Lung (tissue), 11 donors: ENCODE measurements at regions not wholly inside any gene's neighbourhood (a gene's known extent, or its start where the extent isn't known, plus 50 kb on each side); places are given as distances from the start of the nearest gene placed in this dataset.
A peak's percentile ranks its signal among the peaks of the same experiment; 100 is the strongest.

Experiments used
- ATAC-seq: fragments of 200-7000 bp; cut with Tn5 transposase; one replicate; pipeline ENCODE4 v1.9.1; 2020; ENCODE audit warnings: moderate number of reproducible peaks; ENCODE audit not compliant: insufficient read depth, low FRiP score
- DNase-seq, 3 donors: peaks; one replicate each; pipeline ENCODE4 v3.0.0-alpha.2; 2013 to 2017
- H3K27ac ChIP-seq, 2 donors: one replicate each; pipeline ENCODE4 v1.5.1; 2013; ENCODE audit warnings: mild to moderate bottlenecking in 2 of 2, moderate library complexity in 2 of 2, control low read depth in 1 of 2, inconsistent platforms in 1 of 2, low read depth in 1 of 2, low read length in 1 of 2
- H3K27me3 ChIP-seq, 3 donors: one replicate each; pipeline ENCODE4 v1.5.1; 2013; ENCODE audit warnings: low read length in 2 of 3; ENCODE audit not compliant: control insufficient read depth in 3 of 3, insufficient read depth in 3 of 3
- H3K36me3 ChIP-seq, 4 donors: one replicate each; pipeline ENCODE4 v1.5.1; 2013; ENCODE audit warnings: low read length in 4 of 4, mild to moderate bottlenecking in 1 of 4, moderate library complexity in 1 of 4; ENCODE audit not compliant: control insufficient read depth in 4 of 4, insufficient read depth in 4 of 4
- H3K4me1 ChIP-seq, 5 donors: one replicate each; pipeline ENCODE4 v1.5.1; 2013; ENCODE audit warnings: low read length in 5 of 5, mild to moderate bottlenecking in 2 of 5, moderate library complexity in 1 of 5; ENCODE audit not compliant: control insufficient read depth in 5 of 5, insufficient read depth in 5 of 5
- H3K4me3 ChIP-seq: one replicate; pipeline ENCODE4 v1.5.1; 2013; ENCODE audit warnings: mild to moderate bottlenecking, control low read depth, moderate library complexity
- H3K9ac ChIP-seq, 2 donors: one replicate each; pipeline ENCODE4 v1.5.1; 2013; ENCODE audit warnings: low read length in 2 of 2, control low read depth in 1 of 2; ENCODE audit not compliant: insufficient read depth in 1 of 2
- H3K9me3 ChIP-seq, 4 donors: one replicate each; pipeline ENCODE4 v1.5.1; 2013; ENCODE audit warnings: low read length in 3 of 4, mild to moderate bottlenecking in 1 of 4, moderate library complexity in 1 of 4; ENCODE audit not compliant: control insufficient read depth in 4 of 4, insufficient read depth in 3 of 4
- WGBS, 2 donors: extraction: QIAGEN DNeasy Blood & Tissue Kit; methylation state at CpG; one replicate each; pipeline ENCODE4 v1.1.7; 2013; 5-methylcytosine and 5-hydroxymethylcytosine counted together
- TF ChIP-seq, protein P1 (sequence below): IDR thresholded peaks from 2 replicates; pipeline ENCODE4 v1.5.1; 2012; ENCODE audit warnings: mild to moderate bottlenecking; ENCODE audit errors: control extremely low read depth, extremely low read depth
- donor health status: control.
- donor health status: control.
- donor health status: Bipolar disorder and iron deficiency.
- donor health status: healthy.
- donor health status: DM: yes; HTN: yes; CAD: no.

DNA sequence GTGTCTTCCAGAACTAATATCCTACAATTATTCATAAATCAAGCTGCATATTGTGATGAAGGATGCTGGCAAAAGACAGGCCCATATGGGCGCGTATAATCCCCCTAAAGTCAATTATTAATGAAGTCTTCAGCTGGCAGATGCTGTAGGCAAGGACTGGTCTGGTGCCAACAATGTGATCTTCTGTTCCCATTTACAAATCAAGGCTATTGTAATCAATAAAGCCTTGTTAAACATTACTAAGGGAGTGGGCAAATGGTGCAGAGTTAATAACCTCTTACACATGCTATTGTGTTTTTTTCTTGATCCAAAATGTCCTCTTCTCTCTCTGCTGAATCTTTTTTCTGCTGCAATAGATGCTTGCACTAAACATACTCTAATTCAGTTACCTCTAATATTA, 119.0 kb downstream of the ALDH8A1 start:
- H3K27ac ChIP-seq, result no peak overlapping the region
- ATAC-seq, result no peak
- no peaks in the 10 kb centered on the region for H3K36me3 ChIP-seq
- no peaks in the 10 kb centered on the region for H3K9me3 ChIP-seq
- H3K4me1 ChIP-seq, result no peaks in the 10 kb centered on the region
- WGBS, 2 donors, result 91 to 94% methylated on average over 2 of the region's 2 CpGs
- TF ChIP-seq, protein P1, sequence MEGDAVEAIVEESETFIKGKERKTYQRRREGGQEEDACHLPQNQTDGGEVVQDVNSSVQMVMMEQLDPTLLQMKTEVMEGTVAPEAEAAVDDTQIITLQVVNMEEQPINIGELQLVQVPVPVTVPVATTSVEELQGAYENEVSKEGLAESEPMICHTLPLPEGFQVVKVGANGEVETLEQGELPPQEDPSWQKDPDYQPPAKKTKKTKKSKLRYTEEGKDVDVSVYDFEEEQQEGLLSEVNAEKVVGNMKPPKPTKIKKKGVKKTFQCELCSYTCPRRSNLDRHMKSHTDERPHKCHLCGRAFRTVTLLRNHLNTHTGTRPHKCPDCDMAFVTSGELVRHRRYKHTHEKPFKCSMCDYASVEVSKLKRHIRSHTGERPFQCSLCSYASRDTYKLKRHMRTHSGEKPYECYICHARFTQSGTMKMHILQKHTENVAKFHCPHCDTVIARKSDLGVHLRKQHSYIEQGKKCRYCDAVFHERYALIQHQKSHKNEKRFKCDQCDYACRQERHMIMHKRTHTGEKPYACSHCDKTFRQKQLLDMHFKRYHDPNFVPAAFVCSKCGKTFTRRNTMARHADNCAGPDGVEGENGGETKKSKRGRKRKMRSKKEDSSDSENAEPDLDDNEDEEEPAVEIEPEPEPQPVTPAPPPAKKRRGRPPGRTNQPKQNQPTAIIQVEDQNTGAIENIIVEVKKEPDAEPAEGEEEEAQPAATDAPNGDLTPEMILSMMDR, result no peak
- no peak overlapping the region for H3K4me3 ChIP-seq
- no peak for DNase-seq
- H3K9ac ChIP-seq, result no peak overlapping the region
- no peaks in the 10 kb centered on the region for H3K27me3 ChIP-seq

DNA sequence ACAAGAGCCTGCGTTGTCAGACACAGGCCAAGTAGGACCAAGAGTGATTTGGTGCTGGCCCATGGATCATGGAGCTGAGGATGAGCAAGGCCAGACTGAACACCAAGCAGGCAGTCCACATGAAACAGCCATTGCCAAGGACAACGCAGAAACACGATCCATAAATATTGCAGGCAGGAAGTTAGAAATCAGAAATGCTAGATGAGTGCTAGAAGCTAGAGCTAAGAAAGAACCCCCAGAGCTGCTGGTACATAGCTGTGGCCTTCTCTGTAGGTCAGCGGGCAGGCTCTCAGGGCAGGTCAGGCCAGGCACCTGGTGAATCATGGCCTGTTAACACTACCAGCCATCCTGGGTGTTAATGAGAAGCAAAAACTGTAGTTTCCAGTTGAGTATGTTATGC, 119.7 kb downstream of the ALDH8A1 start:
- no peak overlapping the region for H3K27ac ChIP-seq
- H3K9me3 ChIP-seq, result no peaks in the 10 kb centered on the region
- WGBS, 2 donors, result 80 to 87% methylated on average over 4 of the region's 4 CpGs

DNA sequence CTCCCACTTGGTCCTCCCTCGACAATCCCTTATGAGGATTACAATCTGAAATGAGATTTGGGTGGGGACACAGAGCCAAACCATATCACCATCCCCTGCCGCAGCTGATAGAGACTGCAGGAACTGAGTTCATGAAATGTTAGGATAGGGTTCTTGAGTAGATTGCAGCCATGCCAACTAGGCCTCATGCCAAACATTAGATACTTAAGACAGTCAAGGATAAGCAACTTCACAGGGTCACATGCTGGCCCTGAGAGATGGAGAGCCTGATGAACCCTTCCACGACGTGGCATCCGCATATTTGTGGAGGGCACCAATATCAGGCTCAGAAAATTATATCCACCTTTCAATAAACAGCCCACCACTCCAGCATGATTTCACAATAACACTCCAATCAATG, 121.3 kb downstream of the ALDH8A1 start:
- Histone ChIP-seq H3K36me3 (no peaks in the 10 kb centered on the region), H3K4me1 (no peaks in the 10 kb centered on the region), H3K27me3 (no peaks in the 10 kb centered on the region), H3K9ac (no peak overlapping the region), H3K9me3 (no peaks in the 10 kb centered on the region), H3K4me3 (no peak overlapping the region), H3K27ac (no peak overlapping the region)
- TF ChIP-seq, protein P1, result no peak
- 76 to 89% methylated on average over 5 of the region's 5 CpGs for WGBS, 2 donors
- no peak for DNase-seq
- ATAC-seq, result no peak

More for the DNA sequence above, 119.7 kb downstream of the ALDH8A1 start:
- Histone ChIP-seq H3K4me1 (no peaks in the 10 kb centered on the region), H3K9ac (no peak overlapping the region), H3K27me3 (no peaks in the 10 kb centered on the region), H3K4me3 (no peak overlapping the region), H3K36me3 (no peaks in the 10 kb centered on the region)
- ATAC-seq, result no peak
- TF ChIP-seq, protein P1, result no peak
- no peak for DNase-seq

DNA sequence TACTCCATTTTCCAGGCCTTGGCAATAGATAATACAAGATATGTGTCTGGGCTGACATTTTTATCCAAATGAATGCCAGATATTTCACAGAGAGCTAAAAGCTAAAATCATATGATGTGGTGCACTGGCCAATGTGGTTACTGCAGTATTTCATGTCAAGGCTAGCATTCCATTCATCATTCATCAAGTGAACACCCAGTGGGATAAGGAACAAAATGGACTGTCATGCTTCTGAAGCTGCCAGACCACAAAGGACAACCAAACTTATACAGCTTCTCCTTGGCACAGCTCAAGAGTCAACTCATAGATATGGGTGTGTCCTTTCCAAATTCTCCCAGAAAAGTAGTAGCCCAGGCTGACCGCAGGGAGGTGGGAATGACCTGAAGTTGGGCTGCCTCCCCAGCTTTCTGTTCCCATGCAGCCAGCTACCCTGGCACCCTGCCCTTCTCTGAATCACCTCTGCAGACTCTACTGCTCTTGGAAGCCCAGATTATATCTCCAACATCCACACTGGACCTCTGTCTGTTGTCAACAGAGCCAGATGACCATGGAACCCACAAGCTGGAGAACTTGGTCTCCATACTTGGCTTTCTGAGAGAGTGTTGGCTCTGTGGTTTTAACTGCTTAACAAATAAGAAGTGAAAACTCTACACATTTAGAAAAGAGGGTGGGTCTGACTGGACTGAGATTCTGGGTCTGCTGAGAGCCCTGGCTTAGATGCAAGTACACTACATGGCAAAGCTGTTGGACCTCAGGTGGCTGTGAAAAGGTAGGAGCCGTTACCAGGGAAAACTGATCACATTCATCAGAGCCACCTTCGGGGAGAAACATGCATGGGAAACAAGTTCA, 122.8 kb downstream of the ALDH8A1 start:
- peak; percentile 59 for ATAC-seq
- no peak for DNase-seq
- Histone ChIP-seq H3K27me3 (no peaks in the 10 kb centered on the region), H3K4me3 (no peak overlapping the region), H3K9ac (no peak overlapping the region), H3K9me3 (no peaks in the 10 kb centered on the region), H3K4me1 (peaks cover 0 to 4% (median 0%) of the 10 kb centered on the region in 5 donors), H3K36me3 (no peaks in the 10 kb centered on the region), H3K27ac (no peak overlapping the region)
- WGBS, 2 donors, result 89 to 93% methylated on average over 3 of the region's 3 CpGs
- TF ChIP-seq, protein P1, result no peak
